K562 (cell line): ENCODE measurements at regions not wholly inside any gene's neighbourhood (a gene's known extent, or its start where the extent isn't known, plus 50 kb on each side); places are given as distances from the start of the nearest gene placed in this dataset.

Source experiments
- CBX5 ChIP-seq: IDR thresholded peaks from 2 replicates; pipeline ENCODE4 v1.6.1; 2014; ENCODE audit warnings: low read depth, borderline replicate concordance
- ELF4 ChIP-seq: fragments of 450-650 bp; formaldehyde crosslinking; IDR thresholded peaks from 2 replicates; pipeline ENCODE4 v1.4.0; 2022; ENCODE audit warnings: missing genetic modification characterization
- ETV6 ChIP-seq, 3 experiments: fragments of 150-350 bp in 1 of 3; sonication (generic) in 1 of 3; formaldehyde crosslinking in 1 of 3; IDR thresholded peaks; 2 replicates each; pipeline versions ENCODE4 v1.6.1 to v1.8.0; 2014 to 2022; ENCODE audit warnings: borderline replicate concordance in 2 of 3, low read depth in 2 of 3, antibody characterized with exemption in 1 of 3, low read length in 1 of 3, mild to moderate bottlenecking in 1 of 3, missing genetic modification reagents in 1 of 3
- HMGXB4 ChIP-seq: sonication (generic); formaldehyde crosslinking; IDR thresholded peaks from 2 replicates; pipeline ENCODE4 v1.8.1; 2023; ENCODE audit warnings: mild to moderate bottlenecking, missing genetic modification reagents
- IRF2 ChIP-seq: sonication (generic); formaldehyde crosslinking; IDR thresholded peaks from 2 replicates; pipeline ENCODE4 v1.8.1; 2022; ENCODE audit warnings: mild to moderate bottlenecking, missing genetic modification reagents
- MCM2 ChIP-seq: fragments of 450-650 bp; IDR thresholded peaks from 2 replicates; pipeline ENCODE4 v1.6.1; 2017; ENCODE audit warnings: low read depth, mild to moderate bottlenecking
- MED1 ChIP-seq: sonication (generic); formaldehyde crosslinking; IDR thresholded peaks from 2 replicates; pipeline ENCODE4 v1.8.1; 2023; ENCODE audit warnings: missing genetic modification reagents, borderline replicate concordance
- MTA1 ChIP-seq: fragments of 450-650 bp; IDR thresholded peaks from 2 replicates; pipeline ENCODE4 v1.6.1; 2017; ENCODE audit warnings: borderline replicate concordance
- NR2F6 ChIP-seq: fragments of 450-650 bp; formaldehyde crosslinking; IDR thresholded peaks from 2 replicates; pipeline ENCODE4 v1.4.0; 2020; ENCODE audit warnings: mild to moderate bottlenecking
- PHTF2 ChIP-seq: fragments of 250-450 bp; sonication (Bioruptor Pico); IDR thresholded peaks from 2 replicates; pipeline ENCODE4 v1.5.0; 2021; ENCODE audit warnings: mild to moderate bottlenecking
- RAD21 ChIP-seq, 2 experiments: fragments of 250-450 bp in 1 of 2; fragments of 450-650 bp in 1 of 2; sonication (Bioruptor Pico) in 1 of 2; formaldehyde crosslinking in 1 of 2; IDR thresholded peaks in 1 of 2; conservative IDR thresholded peaks in 1 of 2; 2 replicates each; pipeline versions ENCODE4 v1.4.0 to v1.8.0; 2020 to 2022; ENCODE audit warnings: mild to moderate bottlenecking in 2 of 2, moderate library complexity in 1 of 2
- SIN3A ChIP-seq, 2 experiments: fragments of 150-350 bp in 1 of 2; IDR thresholded peaks; 2 replicates each; pipeline ENCODE4 v1.6.1; 2011 to 2016; ENCODE audit warnings: borderline replicate concordance in 2 of 2, low read depth in 2 of 2, low read length in 2 of 2, mild to moderate bottlenecking in 2 of 2, moderate library complexity in 2 of 2; ENCODE audit not compliant: control insufficient read depth in 1 of 2
- SMARCA5 ChIP-seq: fragments of 450-650 bp; IDR thresholded peaks from 2 replicates; pipeline ENCODE4 v1.6.1; 2016
- SREBF1 ChIP-seq: fragments of 150-350 bp; IDR thresholded peaks from 2 replicates; pipeline ENCODE4 v1.6.1; 2014; ENCODE audit warnings: antibody characterized with exemption, low read depth, low read length, borderline replicate concordance
- STAT6 ChIP-seq: sonication (generic); formaldehyde crosslinking; IDR thresholded peaks from 2 replicates; pipeline ENCODE4 v1.8.1; 2023; ENCODE audit warnings: mild to moderate bottlenecking, missing genetic modification reagents
- TARDBP ChIP-seq: fragments of 450-650 bp; IDR thresholded peaks from 2 replicates; pipeline ENCODE4 v1.6.1; 2016
- ZNF274 ChIP-seq: IDR thresholded peaks from 2 replicates; pipeline ENCODE4 v1.6.1; 2011; ENCODE audit warnings: low read depth, mild to moderate bottlenecking, low read length, moderate library complexity, borderline replicate concordance
- ZNF384 ChIP-seq: IDR thresholded peaks from 2 replicates; pipeline ENCODE4 v1.6.1; 2012; ENCODE audit warnings: low read depth, low read length, improper control_type of control experiment

- TF ChIP-seq HMGXB4 (CRISPR knock-in tag): no peak
- no peak for TF ChIP-seq SREBF1
- no peak for TF ChIP-seq MCM2
- peak; percentile 92 for TF ChIP-seq ELF4
- no peak for TF ChIP-seq NR2F6 (CRISPR knock-in tag)
- TF ChIP-seq TARDBP: no peak
- no peak for TF ChIP-seq STAT6 (CRISPR knock-in tag)
- no peak for TF ChIP-seq ZNF384
- TF ChIP-seq MTA1: no peak
- no peak for TF ChIP-seq SIN3A (IDR thresholded peaks at IDR 0.05; ENCODE audit: borderline replicate concordance in 2 of 2, control insufficient read depth in 1 of 2, low read depth in 2 of 2, low read length in 2 of 2)
- no peak for TF ChIP-seq ETV6 (IDR thresholded peaks at IDR 0.05; ENCODE audit: borderline replicate concordance in 1 of 2, low read depth in 2 of 2, low read length in 1 of 2)
- TF ChIP-seq ETV6 (CRISPR knock-in tag; IDR thresholded peaks at IDR 0.05; ENCODE audit: borderline replicate concordance): no peak
- no peak for TF ChIP-seq IRF2 (CRISPR knock-in tag)
- TF ChIP-seq MED1 (CRISPR knock-in tag): no peak
- TF ChIP-seq ZNF274: no peak
- no peak for TF ChIP-seq RAD21 (CRISPR knock-in tag; conservative IDR thresholded peaks at IDR 0.05 in 1 of 2, IDR thresholded peaks at IDR 0.05 in 1 of 2)
- TF ChIP-seq CBX5: no peak
- peak; percentile 79 for TF ChIP-seq SMARCA5
- no peak for TF ChIP-seq PHTF2
Observed at GRCh38 chr16:85522842-85523601, 90.1 kb upstream of the GSE1 start (continued).
